IPS-20b (cell line): ENCODE measurements at regions not wholly inside any gene's neighbourhood (a gene's known extent, or its start where the extent isn't known, plus 50 kb on each side); places are given as distances from the start of the nearest gene placed in this dataset.

ENCODE experiments used
- H3K27ac ChIP-seq: one replicate; pipeline ENCODE4 v1.5.1; 2013; ENCODE audit warnings: low read length
- H3K27me3 ChIP-seq: 2 replicates; pipeline ENCODE4 v1.6.1; 2013; ENCODE audit warnings: mild to moderate bottlenecking, low read length, inconsistent platforms; ENCODE audit not compliant: insufficient read depth
- H3K36me3 ChIP-seq: 2 replicates; pipeline ENCODE4 v1.6.1; 2013; ENCODE audit warnings: low read depth, mild to moderate bottlenecking, inconsistent platforms, low read length, moderate library complexity; ENCODE audit not compliant: insufficient read depth
- H3K4me1 ChIP-seq: 2 replicates; pipeline ENCODE4 v1.6.1; 2013; ENCODE audit warnings: mild to moderate bottlenecking, control low read depth, inconsistent platforms, low read length, moderate library complexity; ENCODE audit not compliant: insufficient read depth
- H3K4me3 ChIP-seq: 2 replicates; pipeline ENCODE4 v1.5.1; 2013; ENCODE audit warnings: mild to moderate bottlenecking, low read length, inconsistent platforms
- H3K9ac ChIP-seq: 2 replicates; pipeline ENCODE4 v1.6.1; 2013; ENCODE audit warnings: low read depth, mild to moderate bottlenecking, inconsistent platforms, low read length, moderate library complexity
- H3K9me3 ChIP-seq: 2 replicates; pipeline ENCODE4 v1.6.1; 2013; ENCODE audit warnings: mild to moderate bottlenecking, low read depth, low read length, inconsistent platforms; ENCODE audit not compliant: insufficient read depth

DNA sequence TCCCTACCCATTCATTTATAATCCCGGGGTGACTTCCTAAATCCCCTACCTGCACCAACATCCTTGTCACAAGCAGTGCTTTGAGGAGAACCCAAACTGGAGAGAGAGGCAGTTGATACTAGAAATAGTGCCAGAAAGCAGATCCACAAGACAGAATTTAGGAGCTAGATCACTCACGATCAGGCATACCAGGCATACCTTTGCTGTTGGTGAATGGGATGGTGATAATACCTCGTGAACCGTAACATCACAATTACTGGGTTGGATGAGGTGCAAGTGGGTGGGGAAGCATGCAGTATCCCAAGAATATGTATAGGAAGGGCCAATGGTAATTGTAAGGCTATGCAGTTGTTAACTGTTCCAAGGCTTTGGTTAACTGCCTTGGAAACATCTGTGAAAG, 129.3 kb downstream of the TMA16 start:
- Histone ChIP-seq H3K9me3 (no peaks in the 10 kb centered on the region), H3K4me3 (no peak overlapping the region), H3K4me1 (no peaks in the 10 kb centered on the region), H3K9ac (no peak overlapping the region), H3K27me3 (no peaks in the 10 kb centered on the region), H3K27ac (no peak overlapping the region), H3K36me3 (no peaks in the 10 kb centered on the region)

DNA sequence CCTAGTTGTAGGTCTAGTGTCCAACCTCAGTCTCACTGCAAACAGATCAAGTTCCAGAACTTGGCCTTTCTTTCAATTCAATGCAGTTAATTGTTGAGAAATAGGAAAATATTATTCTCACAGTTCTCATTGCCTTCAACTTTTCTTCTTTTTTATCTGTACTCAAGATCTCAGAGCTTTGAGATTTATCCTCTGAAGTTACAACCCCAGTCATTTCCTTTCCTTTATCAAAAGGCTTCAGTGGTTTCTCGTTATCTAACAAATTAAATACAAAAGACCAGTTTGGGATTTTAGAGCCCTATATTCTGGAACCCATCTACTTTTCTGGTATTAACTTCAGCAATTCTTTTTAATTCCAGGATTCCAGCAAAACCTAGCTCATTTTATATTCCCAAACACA, 130.2 kb downstream of the TMA16 start:
- H3K36me3 ChIP-seq: no peaks in the 10 kb centered on the region
- no peaks in the 10 kb centered on the region for H3K27me3 ChIP-seq
- H3K4me3 ChIP-seq: no peak overlapping the region
- no peak overlapping the region for H3K27ac ChIP-seq
- no peaks in the 10 kb centered on the region for H3K9me3 ChIP-seq
- H3K4me1 ChIP-seq: no peaks in the 10 kb centered on the region
- no peak overlapping the region for H3K9ac ChIP-seq

DNA sequence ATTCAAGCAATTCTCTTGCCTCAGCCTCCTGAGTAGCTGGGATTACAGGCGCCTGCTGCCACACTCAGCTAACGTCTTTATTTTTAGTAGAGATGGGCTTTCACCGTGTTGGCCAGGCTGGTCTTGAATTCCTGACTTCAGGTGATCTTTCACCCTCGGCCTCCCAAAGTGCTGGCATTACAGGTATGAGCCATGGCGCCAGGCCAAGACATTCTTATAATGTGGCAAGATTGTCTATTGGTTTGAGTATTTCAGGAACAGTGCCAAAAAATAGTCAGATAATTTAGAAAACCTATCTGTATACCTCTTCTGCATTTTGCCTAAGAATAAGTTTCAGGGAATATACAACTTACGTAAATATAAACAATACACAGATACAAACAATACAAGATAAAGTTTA, 136.8 kb downstream of the TMA16 start:
- H3K9me3 ChIP-seq: no peaks in the 10 kb centered on the region
- H3K27ac ChIP-seq: no peak overlapping the region
- no peaks in the 10 kb centered on the region for H3K36me3 ChIP-seq
- H3K4me3 ChIP-seq: no peak overlapping the region
- H3K9ac ChIP-seq: no peak overlapping the region
- no peaks in the 10 kb centered on the region for H3K4me1 ChIP-seq
- no peaks in the 10 kb centered on the region for H3K27me3 ChIP-seq

DNA sequence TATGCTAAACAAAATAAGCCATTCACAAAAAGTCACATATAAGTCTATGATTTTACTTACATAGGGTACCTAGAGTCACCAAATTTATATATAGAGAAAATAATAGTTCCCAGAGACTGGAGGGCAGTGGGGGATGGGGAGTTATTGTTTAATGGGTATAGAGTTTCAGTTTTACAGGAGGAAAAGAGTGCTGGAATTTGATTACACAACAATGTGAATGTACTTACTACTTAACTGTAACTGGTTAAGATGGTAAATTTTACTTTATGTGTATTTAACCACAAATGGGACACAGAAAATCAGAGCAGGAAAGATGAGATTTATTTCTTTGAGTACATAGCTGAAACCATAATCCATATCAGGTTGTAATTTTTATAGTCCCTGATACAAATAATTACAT, 144.4 kb downstream of the TMA16 start:
- Histone ChIP-seq H3K27me3 (no peaks in the 10 kb centered on the region), H3K4me3 (no peak overlapping the region), H3K9me3 (no peaks in the 10 kb centered on the region), H3K9ac (no peak overlapping the region), H3K27ac (no peak overlapping the region), H3K36me3 (no peaks in the 10 kb centered on the region), H3K4me1 (no peaks in the 10 kb centered on the region)

DNA sequence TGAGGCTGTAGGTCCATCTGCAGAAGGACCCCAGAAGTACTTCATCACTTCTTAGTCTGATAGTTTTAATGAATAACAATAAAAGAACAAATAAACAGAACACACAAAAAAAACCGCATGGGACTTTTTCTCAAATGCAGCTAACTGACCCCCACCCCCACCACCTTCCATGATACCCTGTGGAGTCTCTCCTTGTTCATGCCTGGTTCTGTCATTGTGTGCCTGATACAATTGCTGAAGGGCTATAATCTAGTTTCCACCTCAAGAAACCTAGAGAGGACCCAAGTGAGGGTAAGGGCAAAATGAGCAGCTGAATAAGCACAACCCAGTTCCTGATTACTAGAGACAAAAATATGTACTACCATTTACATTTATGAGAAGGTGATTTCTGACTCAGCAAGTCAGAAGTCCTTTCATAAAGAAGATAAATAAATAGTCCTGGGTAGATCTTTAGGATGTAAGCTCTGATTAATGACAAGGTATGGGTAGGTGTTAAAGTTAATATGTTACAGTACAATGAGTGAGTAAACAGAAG, 155.1 kb downstream of the TMA16 start:
- Histone ChIP-seq H3K9me3 (peaks cover 12% of the 10 kb centered on the region), H3K27me3 (no peaks in the 10 kb centered on the region), H3K36me3 (no peaks in the 10 kb centered on the region), H3K4me1 (peaks cover 4% of the 10 kb centered on the region; the same call in 1 of the 2 replicates), H3K4me3 (no peak overlapping the region), H3K9ac (no peak overlapping the region), H3K27ac (no peak overlapping the region)

DNA sequence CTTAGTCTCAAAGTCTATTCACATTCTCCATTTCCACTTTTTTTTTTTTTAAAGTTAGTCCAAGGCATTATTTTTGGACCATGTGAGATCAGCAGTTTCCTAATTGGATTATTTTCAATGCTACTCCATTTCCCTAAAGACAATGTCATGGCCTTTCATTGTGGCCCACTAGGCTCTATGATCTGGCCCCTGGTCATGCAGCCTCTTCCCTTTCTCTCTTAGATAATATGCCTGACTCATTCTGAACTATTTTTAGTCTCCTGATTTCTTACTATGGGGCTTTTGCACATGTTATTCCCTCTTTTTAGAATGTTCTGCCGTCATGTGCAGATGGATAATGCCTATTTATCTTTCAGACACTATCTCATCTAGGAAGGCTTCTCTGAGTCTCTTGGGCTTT, 157.3 kb downstream of the TMA16 start:
- no peak overlapping the region for H3K4me3 ChIP-seq
- H3K4me1 ChIP-seq: peaks cover 4% of the 10 kb centered on the region; the same call in 1 of the 2 replicates
- no peaks in the 10 kb centered on the region for H3K36me3 ChIP-seq
- H3K27ac ChIP-seq: no peak overlapping the region
- no peaks in the 10 kb centered on the region for H3K9me3 ChIP-seq
- no peaks in the 10 kb centered on the region for H3K27me3 ChIP-seq
- no peak overlapping the region for H3K9ac ChIP-seq

DNA sequence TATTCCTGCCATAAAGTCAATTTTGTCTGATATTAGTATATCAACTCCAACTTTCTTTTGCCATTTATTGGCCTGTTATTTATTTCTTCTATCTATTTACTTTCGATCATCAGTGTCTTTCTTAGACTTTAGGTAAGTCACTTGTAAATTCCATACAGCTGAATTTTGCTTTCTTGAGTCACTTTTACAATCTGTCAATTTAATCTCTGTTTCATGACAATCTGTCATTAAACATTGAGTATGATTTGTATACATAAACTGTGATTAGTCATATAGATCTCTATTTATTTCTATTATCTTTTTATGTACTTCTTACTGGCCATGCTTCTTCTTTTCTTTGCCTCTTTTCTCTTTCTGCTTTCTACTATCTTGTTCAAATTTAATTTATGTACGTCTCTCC, 160.1 kb downstream of the TMA16 start:
- H3K4me1 ChIP-seq: no peaks in the 10 kb centered on the region; the same call in 1 of the 2 replicates
- H3K9ac ChIP-seq: no peak overlapping the region
- no peak overlapping the region for H3K27ac ChIP-seq
- H3K36me3 ChIP-seq: no peaks in the 10 kb centered on the region
- no peak overlapping the region for H3K4me3 ChIP-seq
- H3K9me3 ChIP-seq: no peaks in the 10 kb centered on the region; the same call in 1 of the 2 replicates
- no peaks in the 10 kb centered on the region for H3K27me3 ChIP-seq

DNA sequence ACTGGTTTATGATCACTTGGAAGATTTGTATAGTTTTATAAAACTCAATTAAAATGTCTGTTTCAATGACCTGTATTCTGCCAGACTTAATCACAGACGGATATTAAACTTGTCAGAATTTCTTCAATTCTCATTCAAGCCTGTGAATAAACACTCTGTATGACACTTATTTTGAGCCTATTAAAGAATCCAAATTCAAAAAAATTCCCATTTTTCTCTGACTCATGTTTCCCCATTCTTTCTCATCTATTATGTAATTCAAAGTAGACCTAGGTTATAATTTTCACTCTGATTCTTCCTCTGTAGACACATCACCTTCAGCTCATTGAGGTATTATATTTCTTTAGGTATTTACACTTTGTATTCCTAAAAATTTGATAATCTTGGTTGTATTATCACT, 166.1 kb downstream of the TMA16 start:
- Histone ChIP-seq H3K27me3 (no peaks in the 10 kb centered on the region), H3K4me1 (no peaks in the 10 kb centered on the region), H3K4me3 (no peak overlapping the region), H3K9ac (no peak overlapping the region), H3K9me3 (no peaks in the 10 kb centered on the region; the same call in 1 of the 2 replicates), H3K27ac (no peak overlapping the region), H3K36me3 (no peaks in the 10 kb centered on the region)

DNA sequence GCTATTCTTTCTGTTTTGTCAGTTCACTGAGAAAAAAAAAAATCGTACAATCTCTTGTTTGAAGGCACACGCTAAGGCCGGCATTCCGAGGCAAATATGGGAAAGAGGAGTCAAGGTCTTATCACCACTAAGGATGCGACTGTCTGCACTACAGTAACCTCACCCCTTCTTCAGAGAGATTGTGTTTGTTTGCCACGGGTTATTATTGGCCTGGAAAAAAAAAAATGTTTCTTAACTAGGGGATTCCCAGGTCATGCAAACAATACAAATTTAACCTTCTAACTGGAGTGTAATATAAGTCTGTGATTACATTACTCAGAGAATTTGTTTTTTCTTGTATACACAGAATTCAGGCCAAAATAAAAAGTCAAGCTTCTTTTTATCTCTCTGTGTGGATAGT, 168.3 kb downstream of the TMA16 start:
- Histone ChIP-seq H3K27ac (no peak overlapping the region), H3K27me3 (no peaks in the 10 kb centered on the region), H3K4me3 (no peak overlapping the region), H3K36me3 (no peaks in the 10 kb centered on the region), H3K9ac (no peak overlapping the region), H3K9me3 (no peaks in the 10 kb centered on the region; the same call in 1 of the 2 replicates), H3K4me1 (no peaks in the 10 kb centered on the region)

DNA sequence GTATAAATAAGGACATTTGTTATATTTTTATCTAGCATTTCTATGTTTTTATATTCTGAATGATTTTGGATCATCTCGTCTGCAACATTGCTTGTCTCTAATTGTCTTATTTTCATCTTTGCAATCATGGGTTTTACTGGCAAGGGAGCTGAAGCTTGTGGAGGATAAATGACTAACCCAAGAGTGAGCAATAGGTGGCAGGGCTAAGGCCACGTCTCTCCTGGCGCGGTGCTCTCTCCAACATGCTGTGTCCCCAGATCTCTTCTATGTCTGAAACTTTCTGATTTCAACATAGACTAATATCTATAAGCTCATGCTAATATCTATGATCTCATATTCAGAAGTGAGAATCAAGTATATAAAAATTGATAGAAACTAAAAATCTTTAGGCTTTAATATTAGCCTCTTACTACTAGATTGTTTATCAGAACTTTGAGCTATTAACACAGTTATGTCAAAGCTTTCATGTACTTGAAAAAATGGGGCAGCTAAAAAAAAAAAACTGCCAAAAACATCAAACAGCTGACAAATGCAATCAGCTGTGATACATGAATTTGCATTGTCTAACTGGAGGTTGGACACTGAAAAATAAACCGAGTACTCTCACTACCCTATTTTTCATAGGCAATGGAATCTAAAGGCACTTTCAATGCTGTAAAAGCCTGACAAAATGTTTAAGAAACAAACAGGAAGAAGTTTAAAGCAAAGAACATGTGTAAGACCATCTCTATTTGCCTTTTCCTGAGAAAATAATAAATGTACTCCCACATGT, 169.2 kb downstream of the TMA16 start:
- H3K36me3 ChIP-seq: no peaks in the 10 kb centered on the region
- no peak overlapping the region for H3K9ac ChIP-seq
- no peak overlapping the region for H3K27ac ChIP-seq
- no peaks in the 10 kb centered on the region for H3K27me3 ChIP-seq
- H3K4me1 ChIP-seq: no peaks in the 10 kb centered on the region
- H3K4me3 ChIP-seq: no peak overlapping the region
- no peaks in the 10 kb centered on the region for H3K9me3 ChIP-seq

DNA sequence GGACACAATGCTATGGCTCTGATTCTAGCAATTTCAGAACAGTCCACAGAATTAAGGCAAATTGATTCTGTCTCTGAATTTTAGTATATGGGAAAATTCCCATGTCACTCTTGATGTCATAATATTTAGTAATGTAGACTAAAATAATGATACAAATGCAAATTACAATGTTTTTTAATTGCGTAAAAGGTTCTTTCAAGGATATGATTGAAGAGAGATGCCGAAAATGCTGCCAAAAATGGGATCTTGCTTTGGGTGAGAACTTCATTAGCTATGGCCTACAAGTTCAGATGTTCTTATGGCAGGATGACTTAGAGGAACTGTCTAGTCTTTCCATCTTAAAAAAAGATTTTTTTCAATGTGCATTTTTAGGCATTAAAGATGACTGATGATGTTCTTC, 170.6 kb downstream of the TMA16 start:
- H3K9ac ChIP-seq: no peak overlapping the region
- no peak overlapping the region for H3K4me3 ChIP-seq
- H3K4me1 ChIP-seq: no peaks in the 10 kb centered on the region

DNA sequence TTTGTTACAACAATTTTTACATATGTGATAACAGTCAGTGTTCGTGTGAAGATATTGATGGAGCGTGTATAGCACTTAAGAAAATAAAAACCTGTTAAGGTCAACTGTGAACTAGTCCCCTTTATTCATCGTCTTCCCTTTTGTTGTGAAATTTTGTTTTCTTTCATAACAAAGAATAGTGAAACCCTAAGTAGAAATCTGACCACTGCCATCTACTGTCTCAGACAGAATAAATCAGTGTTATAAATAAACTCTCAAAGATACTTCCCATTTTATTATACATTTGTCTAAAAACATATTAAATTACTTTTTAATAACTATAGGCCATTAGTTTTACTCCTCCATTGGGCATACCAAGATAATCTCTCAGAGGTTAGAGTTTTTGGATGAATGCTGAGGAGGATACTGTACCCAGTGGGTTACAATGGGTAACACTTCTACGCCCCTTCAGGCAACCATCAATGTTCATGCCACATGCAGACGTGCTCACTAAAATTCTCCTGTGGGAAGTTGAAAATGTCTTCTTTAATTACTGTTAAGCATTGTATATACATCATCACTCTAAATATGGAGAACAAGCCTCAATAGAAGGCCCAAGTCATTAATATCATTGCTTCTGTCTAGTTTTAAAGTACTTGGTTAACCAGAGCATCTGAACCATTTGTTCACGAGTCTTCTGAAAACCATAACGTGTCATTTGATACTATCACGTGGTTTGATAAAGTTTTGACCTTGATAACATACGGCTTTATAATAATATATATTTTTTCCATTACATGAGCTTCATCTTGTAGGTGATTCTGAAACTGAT, 171.2 kb downstream of the TMA16 start:
- Histone ChIP-seq H3K9me3 (no peaks in the 10 kb centered on the region), H3K4me1 (no peaks in the 10 kb centered on the region), H3K27me3 (no peaks in the 10 kb centered on the region), H3K4me3 (no peak overlapping the region), H3K36me3 (no peaks in the 10 kb centered on the region), H3K27ac (no peak overlapping the region), H3K9ac (no peak overlapping the region)

More for the DNA sequence above, 170.6 kb downstream of the TMA16 start:
- Histone ChIP-seq H3K36me3 (no peaks in the 10 kb centered on the region), H3K9me3 (no peaks in the 10 kb centered on the region), H3K27ac (no peak overlapping the region), H3K27me3 (no peaks in the 10 kb centered on the region)
